ENCODE measurements at regions not wholly inside any gene's neighbourhood (a gene's known extent, or its start where the extent isn't known, plus 50 kb on each side); places are given as distances from the start of the nearest gene placed in this dataset.

GRCh38 chr20:10946124-10946880, 272.5 kb upstream of the JAG1 start:
- DNase-seq (ENCODE audit: low read depth): no peak
- TF ChIP-seq CTCF (conservative IDR thresholded peaks at IDR 0.05; ENCODE audit: control insufficient read depth, insufficient read depth, low read depth, low read length): no peak
- H3K4me3 ChIP-seq (ENCODE audit: control insufficient read depth, low read depth, low read length): no peak overlapping the region

- TF ChIP-seq CTCF (conservative IDR thresholded peaks at IDR 0.05; ENCODE audit: control insufficient read depth, insufficient read depth, low read depth, low read length): no peak
- no peak overlapping the region for H3K4me3 ChIP-seq (ENCODE audit: control insufficient read depth, low read depth, low read length)
- DNase-seq (ENCODE audit: low read depth): no peak
Measured at GRCh38 chr20:10947726-10948125, 273.9 kb upstream of the JAG1 start.

- TF ChIP-seq CTCF (conservative IDR thresholded peaks at IDR 0.05; ENCODE audit: control insufficient read depth, insufficient read depth, low read depth, low read length): no peak
- no peak for DNase-seq (ENCODE audit: low read depth)
- H3K4me3 ChIP-seq (ENCODE audit: control insufficient read depth, low read depth, low read length): no peak overlapping the region
Measured at GRCh38 chr20:10949930-10950783, 276.4 kb upstream of the JAG1 start.

GRCh38 chr20:10951216-10951615, 277.4 kb upstream of the JAG1 start:
- no peak for TF ChIP-seq CTCF (conservative IDR thresholded peaks at IDR 0.05; ENCODE audit: control insufficient read depth, insufficient read depth, low read depth, low read length)
- no peak for DNase-seq (ENCODE audit: low read depth)
- H3K4me3 ChIP-seq (ENCODE audit: control insufficient read depth, low read depth, low read length): no peak overlapping the region

GRCh38 chr20:10951904-10952303, 278.1 kb upstream of the JAG1 start:
- TF ChIP-seq CTCF (conservative IDR thresholded peaks at IDR 0.05; ENCODE audit: control insufficient read depth, insufficient read depth, low read depth, low read length): no peak
- H3K4me3 ChIP-seq (ENCODE audit: control insufficient read depth, low read depth, low read length): no peak overlapping the region
- no peak for DNase-seq (ENCODE audit: low read depth)

GRCh38 chr20:10953437-10953836, 279.6 kb upstream of the JAG1 start:
- DNase-seq (ENCODE audit: low read depth): no peak
- H3K4me3 ChIP-seq (ENCODE audit: control insufficient read depth, low read depth, low read length): no peak overlapping the region
- TF ChIP-seq CTCF (conservative IDR thresholded peaks at IDR 0.05; ENCODE audit: control insufficient read depth, insufficient read depth, low read depth, low read length): no peak

Measured in fibroblast of mammary gland (primary cell).